H1 (cell line): ENCODE measurements at regions not wholly inside any gene's neighbourhood (a gene's known extent, or its start where the extent isn't known, plus 50 kb on each side); places are given as distances from the start of the nearest gene placed in this dataset.

Source experiments
- CTBP2 ChIP-seq: IDR thresholded peaks from 2 replicates; pipeline ENCODE4 v1.7.0; 2011; ENCODE audit warnings: borderline replicate concordance, mild to moderate bottlenecking, moderate library complexity, mixed read lengths, low read length; ENCODE audit not compliant: insufficient read depth, insufficient read length
- NRF1 ChIP-seq: IDR thresholded peaks from 2 replicates; pipeline ENCODE4 v1.6.1; 2011; ENCODE audit warnings: mild to moderate bottlenecking, low read depth, low read length, improper control_type of control experiment

GRCh38 chr5:23675456-23675855 lies 168.0 kb downstream of the PRDM9 start (continued):
- no peak for TF ChIP-seq NRF1
- TF ChIP-seq CTBP2: no peak
